ENCODE measurements at regions not wholly inside any gene's neighbourhood (a gene's known extent, or its start where the extent isn't known, plus 50 kb on each side); places are given as distances from the start of the nearest gene placed in this dataset.

GRCh38 chr6:130697271-130697994 is 129.8 kb upstream of the SMLR1 start:
- intact Hi-C loops (cut with micrococcal nuclease; ENCODE audit: unreplicated experiment): loop anchor here (10.0 kb wide), 1 partner anchor 653 kb away; no protein-coding TSS in a partner anchor
- Histone ChIP-seq H3K27me3 (ENCODE audit: insufficient read depth, low read depth) (peaks cover 2% of the 10 kb centered on the region; the same call in 1 of the 2 replicates), H3K27ac (no peak overlapping the region), H2AFZ (no peak overlapping the region), H3K9me3 (ENCODE audit: insufficient read depth, low read depth) (no peaks in the 10 kb centered on the region), H3K36me3 (ENCODE audit: low read depth) (no peaks in the 10 kb centered on the region), H3K79me2 (ENCODE audit: low read depth) (no peaks in the 10 kb centered on the region), H4K20me1 (ENCODE audit: insufficient read depth) (no peaks in the 10 kb centered on the region), H3K4me1 (replicated peaks; ENCODE audit: insufficient read depth) (no peaks in the 10 kb centered on the region), H3K4me2 (no peak overlapping the region), H3K4me3 (no peak overlapping the region), H3K9me2 (ENCODE audit: insufficient read depth) (no peaks in the 10 kb centered on the region), H3F3A (ENCODE audit: insufficient read depth, low read depth) (no peaks in the 10 kb centered on the region)
- CTCF ChIA-PET: interaction anchor here (0.6 to 1.3 kb wide), 7 partner anchors 12 to 1985 kb away, joined by 3 to 9 read pairs (median 4); partner anchors contain the start of gene MED23
- POLR2A ChIA-PET (ENCODE audit: unreplicated experiment): no interaction called here
- no TSS peak for BruUV-seq (replicated peaks)
- DNase-seq: no peak
- TF ChIP-seq CTCF (conservative IDR thresholded peaks at IDR 0.05) (no peak), EZH2 (IDR thresholded peaks at IDR 0.05; ENCODE audit: low read depth) (no peak)

- POLR2A ChIA-PET (ENCODE audit: unreplicated experiment): no interaction called here
Measured at GRCh38 chr6:130697995-130698535, 129.1 kb upstream of the SMLR1 start.

GRCh38 chr6:130699742-130700141 is 127.5 kb upstream of the SMLR1 start:
- Histone ChIP-seq H3K4me3 (no peak overlapping the region), H3F3A (ENCODE audit: insufficient read depth, low read depth) (no peaks in the 10 kb centered on the region), H3K27ac (no peak overlapping the region), H3K4me2 (no peak overlapping the region), H4K20me1 (ENCODE audit: insufficient read depth) (no peaks in the 10 kb centered on the region), H3K9me3 (ENCODE audit: insufficient read depth, low read depth) (no peaks in the 10 kb centered on the region), H2AFZ (no peak overlapping the region), H3K9me2 (ENCODE audit: insufficient read depth) (no peaks in the 10 kb centered on the region), H3K79me2 (ENCODE audit: low read depth) (no peaks in the 10 kb centered on the region), H3K4me1 (replicated peaks; ENCODE audit: insufficient read depth) (no peaks in the 10 kb centered on the region), H3K27me3 (ENCODE audit: insufficient read depth, low read depth) (peaks cover 23% of the 10 kb centered on the region; the same call in 1 of the 2 replicates), H3K36me3 (ENCODE audit: low read depth) (no peaks in the 10 kb centered on the region)
- ChIA-PET CTCF (no interaction called here), POLR2A (ENCODE audit: unreplicated experiment) (no interaction called here)
- TF ChIP-seq EZH2 (IDR thresholded peaks at IDR 0.05; ENCODE audit: low read depth) (no peak), CTCF (conservative IDR thresholded peaks at IDR 0.05) (no peak)
- no peak for DNase-seq
- no TSS peak for BruUV-seq (replicated peaks)
- intact Hi-C loops (cut with micrococcal nuclease; ENCODE audit: unreplicated experiment): loop anchor here (10.0 kb wide), 1 partner anchor 655 kb away; no protein-coding TSS in a partner anchor

More at GRCh38 chr6:130697995-130698535, 129.1 kb upstream of the SMLR1 start:
- no peaks in the 10 kb centered on the region for H3K4me1 ChIP-seq (replicated peaks; ENCODE audit: insufficient read depth)
- H3K4me3 ChIP-seq: no peak overlapping the region
- no TSS peak for BruUV-seq (replicated peaks)
- H3K36me3 ChIP-seq (ENCODE audit: low read depth): no peaks in the 10 kb centered on the region
- DNase-seq: peak in 1 of 2 experiments; percentile 34
- H3K9me2 ChIP-seq (ENCODE audit: insufficient read depth): no peaks in the 10 kb centered on the region
- H3K27me3 ChIP-seq (ENCODE audit: insufficient read depth, low read depth): peaks cover 8% of the 10 kb centered on the region; the same call in 1 of the 2 replicates
- no peaks in the 10 kb centered on the region for H3K9me3 ChIP-seq (ENCODE audit: insufficient read depth, low read depth)
- H2AFZ ChIP-seq: no peak overlapping the region
- CTCF ChIA-PET: interaction anchor here (0.6 to 1.3 kb wide), 9 partner anchors 12 to 1986 kb away, joined by 3 to 9 read pairs (median 4); partner anchors contain the start of gene MED23
- TF ChIP-seq CTCF (conservative IDR thresholded peaks at IDR 0.05) (peak; percentile 91), EZH2 (IDR thresholded peaks at IDR 0.05; ENCODE audit: low read depth) (no peak)
- H4K20me1 ChIP-seq (ENCODE audit: insufficient read depth): no peaks in the 10 kb centered on the region
- intact Hi-C loops (cut with micrococcal nuclease; ENCODE audit: unreplicated experiment): loop anchor here (1.0 to 10.0 kb wide), 2 partner anchors 376 to 653 kb away; no protein-coding TSS in a partner anchor
- no peak overlapping the region for H3K27ac ChIP-seq
- H3K79me2 ChIP-seq (ENCODE audit: low read depth): no peaks in the 10 kb centered on the region
- no peak overlapping the region for H3K4me2 ChIP-seq
- H3F3A ChIP-seq (ENCODE audit: insufficient read depth, low read depth): no peaks in the 10 kb centered on the region

All from PC-9 (cell line).